IPS-15b (cell line): ENCODE measurements at regions not wholly inside any gene's neighbourhood (a gene's known extent, or its start where the extent isn't known, plus 50 kb on each side); places are given as distances from the start of the nearest gene placed in this dataset.

ENCODE experiments used
- H3K27me3 ChIP-seq: one replicate; pipeline ENCODE4 v1.6.1; 2013; ENCODE audit warnings: low read length; ENCODE audit not compliant: control insufficient read depth, insufficient read depth
- H3K36me3 ChIP-seq: one replicate; pipeline ENCODE4 v1.6.1; 2013; ENCODE audit warnings: low read length; ENCODE audit not compliant: control insufficient read depth, insufficient read depth
- H3K4me1 ChIP-seq: one replicate; pipeline ENCODE4 v1.6.1; 2013; ENCODE audit warnings: mild to moderate bottlenecking, low read length; ENCODE audit not compliant: control insufficient read depth, insufficient read depth
- H3K4me3 ChIP-seq: one replicate; pipeline ENCODE4 v1.5.1; 2013; ENCODE audit warnings: low read depth, low read length
- H3K9ac ChIP-seq: one replicate; pipeline ENCODE4 v1.6.1; 2013; ENCODE audit warnings: low read depth, mild to moderate bottlenecking, low read length
- H3K9me3 ChIP-seq: one replicate; pipeline ENCODE4 v1.6.1; 2013; ENCODE audit warnings: mild to moderate bottlenecking, low read length; ENCODE audit not compliant: control insufficient read depth, insufficient read depth

GRCh38 chr3:18812316-18812715, 336.0 kb upstream of the KCNH8 start:
- no peaks in the 10 kb centered on the region for H3K4me1 ChIP-seq
- H3K9me3 ChIP-seq: no peaks in the 10 kb centered on the region

DNA sequence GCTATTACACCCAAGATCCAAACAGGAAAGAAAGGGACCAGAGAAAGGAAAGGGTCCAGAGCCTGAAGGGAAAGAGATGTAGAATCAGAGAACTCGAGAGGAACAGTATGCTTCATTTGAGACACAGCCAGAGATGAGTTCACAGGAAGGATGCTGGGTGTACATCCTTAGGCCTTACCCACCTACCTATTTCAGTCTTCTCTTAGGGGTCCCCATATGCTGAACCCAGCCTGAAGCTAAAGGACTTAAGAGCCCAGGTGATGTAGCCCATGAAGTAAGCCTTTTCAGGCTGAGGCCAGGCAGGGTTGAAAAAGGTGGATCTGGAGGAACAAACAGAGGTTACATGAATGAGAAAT, 338.0 kb upstream of the KCNH8 start:
- Histone ChIP-seq H3K4me3 (no peak overlapping the region), H3K4me1 (no peaks in the 10 kb centered on the region), H3K9ac (no peak overlapping the region), H3K27me3 (no peaks in the 10 kb centered on the region), H3K9me3 (no peaks in the 10 kb centered on the region), H3K36me3 (no peaks in the 10 kb centered on the region)

More at GRCh38 chr3:18812316-18812715, 336.0 kb upstream of the KCNH8 start:
- H3K4me3 ChIP-seq: no peak overlapping the region
- H3K27me3 ChIP-seq: no peaks in the 10 kb centered on the region
- no peaks in the 10 kb centered on the region for H3K36me3 ChIP-seq
- H3K9ac ChIP-seq: no peak overlapping the region

GRCh38 chr3:18809640-18810305, 338.5 kb upstream of the KCNH8 start:
- Histone ChIP-seq H3K4me3 (no peak overlapping the region), H3K36me3 (no peaks in the 10 kb centered on the region), H3K9ac (no peak overlapping the region), H3K4me1 (no peaks in the 10 kb centered on the region), H3K27me3 (no peaks in the 10 kb centered on the region), H3K9me3 (no peaks in the 10 kb centered on the region)

GRCh38 chr3:18808429-18808828, 339.9 kb upstream of the KCNH8 start:
- Histone ChIP-seq H3K4me3 (no peak overlapping the region), H3K4me1 (no peaks in the 10 kb centered on the region), H3K27me3 (no peaks in the 10 kb centered on the region), H3K36me3 (no peaks in the 10 kb centered on the region), H3K9me3 (no peaks in the 10 kb centered on the region), H3K9ac (no peak overlapping the region)

DNA sequence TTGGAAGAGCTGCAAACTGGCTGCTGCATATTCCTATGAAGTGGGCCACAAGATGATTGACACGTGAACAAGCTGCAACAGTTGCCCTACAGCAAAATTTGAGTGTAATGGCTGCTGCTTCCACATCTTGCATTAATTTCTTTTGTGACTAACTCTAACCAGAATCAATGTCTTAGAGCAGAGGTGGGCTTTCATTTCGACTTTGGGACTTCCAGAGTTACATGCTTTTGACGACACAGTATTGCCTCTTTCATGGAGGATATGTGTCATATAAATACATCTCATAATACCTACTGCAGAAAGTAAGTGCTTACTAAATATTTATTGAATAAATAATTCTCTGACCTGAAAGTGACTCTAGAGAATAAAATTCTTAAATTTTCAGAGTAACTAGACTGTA, 340.7 kb upstream of the KCNH8 start:
- Histone ChIP-seq H3K4me3 (no peak overlapping the region), H3K9me3 (no peaks in the 10 kb centered on the region), H3K4me1 (no peaks in the 10 kb centered on the region), H3K36me3 (no peaks in the 10 kb centered on the region), H3K9ac (no peak overlapping the region), H3K27me3 (no peaks in the 10 kb centered on the region)

DNA sequence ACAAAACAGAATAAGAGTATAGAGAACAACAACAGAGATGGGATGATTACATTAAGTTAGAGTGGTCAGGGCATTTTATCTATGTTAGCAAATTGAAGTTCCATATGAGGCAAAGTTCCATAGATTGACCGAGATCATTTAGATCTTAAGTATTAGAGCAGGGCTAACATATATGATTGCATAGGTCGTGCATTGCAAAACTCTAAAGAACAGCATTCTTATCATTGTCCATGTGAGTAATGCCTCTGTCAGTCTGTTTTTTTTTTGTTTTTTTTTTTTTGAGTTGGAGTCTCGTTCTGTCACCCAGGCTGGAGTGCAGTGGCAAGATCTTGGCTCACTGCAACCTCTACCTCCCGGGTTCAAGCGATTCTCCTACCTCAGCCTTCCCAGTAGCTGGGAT, 341.7 kb upstream of the KCNH8 start:
- no peaks in the 10 kb centered on the region for H3K27me3 ChIP-seq
- no peaks in the 10 kb centered on the region for H3K36me3 ChIP-seq
- H3K9me3 ChIP-seq: no peaks in the 10 kb centered on the region
- no peak overlapping the region for H3K4me3 ChIP-seq
- H3K4me1 ChIP-seq: no peaks in the 10 kb centered on the region
- no peak overlapping the region for H3K9ac ChIP-seq

GRCh38 chr3:18797378-18797777, 350.9 kb upstream of the KCNH8 start:
- Histone ChIP-seq H3K9ac (no peak overlapping the region), H3K9me3 (no peaks in the 10 kb centered on the region), H3K36me3 (no peaks in the 10 kb centered on the region), H3K27me3 (no peaks in the 10 kb centered on the region), H3K4me1 (no peaks in the 10 kb centered on the region), H3K4me3 (no peak overlapping the region)

GRCh38 chr3:18795078-18795477, 353.2 kb upstream of the KCNH8 start:
- Histone ChIP-seq H3K4me3 (no peak overlapping the region), H3K27me3 (no peaks in the 10 kb centered on the region), H3K4me1 (no peaks in the 10 kb centered on the region), H3K36me3 (no peaks in the 10 kb centered on the region), H3K9ac (no peak overlapping the region), H3K9me3 (no peaks in the 10 kb centered on the region)

GRCh38 chr3:18791752-18792151, 356.6 kb upstream of the KCNH8 start:
- H3K4me3 ChIP-seq: no peak overlapping the region
- no peaks in the 10 kb centered on the region for H3K4me1 ChIP-seq
- H3K36me3 ChIP-seq: no peaks in the 10 kb centered on the region
- H3K9me3 ChIP-seq: no peaks in the 10 kb centered on the region
- no peak overlapping the region for H3K9ac ChIP-seq
- H3K27me3 ChIP-seq: no peaks in the 10 kb centered on the region

DNA sequence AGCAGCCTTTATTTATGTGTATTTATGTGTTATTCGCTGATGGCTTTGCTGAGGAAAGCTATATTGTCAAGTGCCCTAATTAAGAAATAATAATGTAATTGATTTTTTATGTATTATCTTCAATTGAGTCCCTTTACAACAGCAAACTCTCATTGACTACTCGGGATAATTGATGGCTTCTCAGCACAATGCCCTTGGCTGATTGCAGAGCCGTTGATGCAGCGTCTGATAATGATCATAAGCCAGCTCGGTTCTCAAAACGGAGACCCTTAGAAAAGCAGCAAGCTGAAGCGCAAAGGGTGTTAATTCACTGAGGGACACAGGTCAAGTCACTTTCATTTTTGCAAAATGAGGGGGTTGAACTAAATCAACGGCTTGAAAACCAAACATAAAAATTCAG, 357.1 kb upstream of the KCNH8 start:
- H3K27me3 ChIP-seq: no peaks in the 10 kb centered on the region
- H3K4me1 ChIP-seq: no peaks in the 10 kb centered on the region
- H3K9ac ChIP-seq: no peak overlapping the region
- no peaks in the 10 kb centered on the region for H3K9me3 ChIP-seq
- H3K36me3 ChIP-seq: no peaks in the 10 kb centered on the region
- no peak overlapping the region for H3K4me3 ChIP-seq

GRCh38 chr3:18790384-18790783, 357.9 kb upstream of the KCNH8 start:
- no peaks in the 10 kb centered on the region for H3K36me3 ChIP-seq
- no peaks in the 10 kb centered on the region for H3K4me1 ChIP-seq
- H3K27me3 ChIP-seq: no peaks in the 10 kb centered on the region
- no peak overlapping the region for H3K9ac ChIP-seq
- H3K4me3 ChIP-seq: no peak overlapping the region
- H3K9me3 ChIP-seq: no peaks in the 10 kb centered on the region

- Histone ChIP-seq H3K36me3 (no peaks in the 10 kb centered on the region), H3K9me3 (no peaks in the 10 kb centered on the region), H3K9ac (no peak overlapping the region), H3K4me1 (no peaks in the 10 kb centered on the region), H3K27me3 (no peaks in the 10 kb centered on the region), H3K4me3 (no peak overlapping the region)
Observed at GRCh38 chr3:18789734-18790133, 358.6 kb upstream of the KCNH8 start.
